Left lung (tissue), 4 donors: ENCODE measurements at regions not wholly inside any gene's neighbourhood (a gene's known extent, or its start where the extent isn't known, plus 50 kb on each side); places are given as distances from the start of the nearest gene placed in this dataset.
"Not testable (repeated sequence)": the region's sequence is repeated elsewhere in the genome, so short reads cannot be mapped to it uniquely, and the experiment has no call there.

Experiments used
- ATAC-seq: fragments of 200-7000 bp; cut with Tn5 transposase; one replicate; pipeline ENCODE4 v1.9.1; 2020; ENCODE audit warnings: moderate library complexity
- DNase-seq, 4 donors: peaks; one replicate each; pipeline ENCODE4 v3.0.0-alpha.2; 2013 to 2020
- H3K27ac ChIP-seq, 2 donors: fragments of 200-600 bp; sonication (generic) in 1 of 2; one replicate each; pipeline versions ENCODE4 v1.5.0 to v1.8.0; 2020 to 2021
- H3K27me3 ChIP-seq, 2 donors: fragments of 200-600 bp; sonication (generic) in 1 of 2; one replicate each; pipeline versions ENCODE4 v1.5.0 to v1.8.0; 2020 to 2021
- H3K36me3 ChIP-seq, 2 donors: fragments of 200-600 bp; sonication (generic) in 1 of 2; one replicate each; pipeline versions ENCODE4 v1.5.0 to v1.8.0; 2020 to 2021
- H3K4me1 ChIP-seq, 2 donors: fragments of 200-600 bp; one replicate each; pipeline ENCODE4 v1.8.0; 2021
- H3K4me3 ChIP-seq, 2 donors: fragments of 200-600 bp; sonication (generic) in 1 of 2; one replicate each; pipeline versions ENCODE4 v1.5.0 to v1.8.0; 2020 to 2021; ENCODE audit warnings: mild to moderate bottlenecking in 1 of 2
- H3K9me3 ChIP-seq, 2 donors: fragments of 200-600 bp; sonication (generic) in 1 of 2; one replicate each; pipeline versions ENCODE4 v1.5.0 to v1.8.0; 2020 to 2021
- CTCF ChIP-seq, 2 donors: fragments of 200-600 bp; sonication (generic) in 1 of 2; IDR thresholded peaks; one replicate each; pipeline versions ENCODE4 v1.5.0 to v1.8.0; 2021; ENCODE audit warnings: antibody characterized with exemption in 2 of 2
- intact Hi-C, 2 donors: fragments of 100-400 bp; cut with DNase I; formaldehyde crosslinking; loops; one replicate each; pipeline versions ENCODE4 v1.11.2 to v1.14.2; 2022
- donor health status: DM: no; HTN: yes; CAD: no.
- donor health status: DM: no; HTN: no; CAD: no.

GRCh38 chr3:87437765-87438164 is 161.4 kb upstream of the POU1F1 start:
- Histone ChIP-seq H3K27me3 (no peaks in the 10 kb centered on the region), H3K4me3 (no peak overlapping the region), H3K9me3 (no peaks in the 10 kb centered on the region), H3K36me3 (no peaks in the 10 kb centered on the region), H3K4me1 (no peaks in the 10 kb centered on the region), H3K27ac (no peak overlapping the region)
- ATAC-seq: no peak
- no peak for DNase-seq
- intact Hi-C loops: no loop called here
- no peak for TF ChIP-seq CTCF (IDR thresholded peaks at IDR 0.05)

- Histone ChIP-seq H3K4me1 (no peaks in the 10 kb centered on the region), H3K9me3 (no peaks in the 10 kb centered on the region), H3K36me3 (no peaks in the 10 kb centered on the region), H3K27ac (no peak overlapping the region), H3K27me3 (no peaks in the 10 kb centered on the region), H3K4me3 (no peak overlapping the region)
- intact Hi-C loops: no loop called here
- ATAC-seq (no peak), DNase-seq (no peak)
- no peak for TF ChIP-seq CTCF (IDR thresholded peaks at IDR 0.05)
Measured at GRCh38 chr3:87436781-87437543, 160.6 kb upstream of the POU1F1 start.

GRCh38 chr3:87435926-87436620 is 159.7 kb upstream of the POU1F1 start:
- Histone ChIP-seq H3K9me3 (no peaks in the 10 kb centered on the region), H3K4me3 (no peak overlapping the region), H3K4me1 (no peaks in the 10 kb centered on the region), H3K27ac (no peak overlapping the region), H3K36me3 (no peaks in the 10 kb centered on the region), H3K27me3 (no peaks in the 10 kb centered on the region)
- intact Hi-C loops: no loop called here
- no peak for DNase-seq
- no peak for TF ChIP-seq CTCF (IDR thresholded peaks at IDR 0.05)
- ATAC-seq: no peak

GRCh38 chr3:87433445-87433844 is 157.1 kb upstream of the POU1F1 start:
- intact Hi-C loops, H3K9me3 ChIP-seq, H3K4me1 ChIP-seq, H3K27ac ChIP-seq, H3K27me3 ChIP-seq, DNase-seq, H3K36me3 ChIP-seq, ATAC-seq, H3K4me3 ChIP-seq: not testable (repeated sequence)

GRCh38 chr3:87426918-87427317 is 150.5 kb upstream of the POU1F1 start:
- no peaks in the 10 kb centered on the region for H3K9me3 ChIP-seq
- ATAC-seq: no peak
- H3K4me3 ChIP-seq: no peak overlapping the region
- H3K4me1 ChIP-seq: no peaks in the 10 kb centered on the region
- H3K27ac ChIP-seq: no peak overlapping the region
- H3K36me3 ChIP-seq: no peaks in the 10 kb centered on the region
- no peaks in the 10 kb centered on the region for H3K27me3 ChIP-seq
- DNase-seq: no peak
- intact Hi-C loops: no loop called here
- no peak for TF ChIP-seq CTCF (IDR thresholded peaks at IDR 0.05)
